ENCODE measurements at regions not wholly inside any gene's neighbourhood (a gene's known extent, or its start where the extent isn't known, plus 50 kb on each side); places are given as distances from the start of the nearest gene placed in this dataset.

DNA sequence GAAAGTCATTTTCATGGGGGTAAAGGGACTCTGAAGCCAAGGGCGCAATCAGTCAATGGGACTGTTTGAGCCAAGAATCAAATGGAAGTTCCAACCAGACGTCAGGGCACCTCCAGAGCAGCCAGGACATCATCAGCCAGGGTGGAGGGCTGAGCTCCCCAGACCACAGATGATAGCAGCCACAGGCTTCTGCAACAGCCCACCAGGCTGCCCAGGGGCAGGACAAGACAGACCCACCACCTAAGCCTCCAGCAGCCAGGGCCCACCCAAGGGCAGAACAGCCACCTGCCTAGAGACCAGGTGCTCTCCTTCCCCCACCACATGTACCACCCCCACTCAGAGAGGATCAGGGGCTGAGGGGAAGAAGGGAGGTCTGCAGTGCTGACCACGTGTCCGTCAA lies 53.8 kb upstream of the SLC66A3 start:
- no peak overlapping the region for H3K9ac ChIP-seq
- H3K4me3 ChIP-seq (ENCODE audit: low read depth in 2 of 2, low read length in 1 of 2): no peak overlapping the region
- H3K9me3 ChIP-seq: no peaks in the 10 kb centered on the region
- H3K4me1 ChIP-seq (ENCODE audit: control insufficient read depth in 1 of 2, insufficient read depth in 2 of 2, low read depth in 1 of 2, low read length in 1 of 2): no peaks in the 10 kb centered on the region
- ChIA-PET POLR2A (no interaction called here), CTCF (interaction anchor here (0.6 to 3.3 kb wide), 4 partner anchors 23 to 360 kb away, joined by 3 to 19 read pairs (median 4); a partner anchor contains a TSS)
- TF ChIP-seq RCOR1 (IDR thresholded peaks at IDR 0.05; ENCODE audit: low read length) (no peak), REST (IDR thresholded peaks at IDR 0.05; ENCODE audit: low read depth, low read length) (no peak), USF1 (IDR thresholded peaks at IDR 0.05; ENCODE audit: borderline replicate concordance, low read depth) (no peak), POLR2AphosphoS5 (IDR thresholded peaks at IDR 0.05; ENCODE audit: low read depth, low read length) (no peak), SMC3 (IDR thresholded peaks at IDR 0.05; ENCODE audit: low read depth, low read length) (no peak), RAD21 (IDR thresholded peaks at IDR 0.05; ENCODE audit: low read length) (no peak), MXI1 (IDR thresholded peaks at IDR 0.05; ENCODE audit: low read depth, low read length) (no peak), TEAD4 (IDR thresholded peaks at IDR 0.05; ENCODE audit: borderline replicate concordance, insufficient read depth) (no peak), MEF2A (IDR thresholded peaks at IDR 0.05; ENCODE audit: borderline replicate concordance, low read depth) (no peak), GATA2 (CRISPR knock-in tag; IDR thresholded peaks at IDR 0.05) (no peak)
- TF ChIP-seq, protein P1, sequence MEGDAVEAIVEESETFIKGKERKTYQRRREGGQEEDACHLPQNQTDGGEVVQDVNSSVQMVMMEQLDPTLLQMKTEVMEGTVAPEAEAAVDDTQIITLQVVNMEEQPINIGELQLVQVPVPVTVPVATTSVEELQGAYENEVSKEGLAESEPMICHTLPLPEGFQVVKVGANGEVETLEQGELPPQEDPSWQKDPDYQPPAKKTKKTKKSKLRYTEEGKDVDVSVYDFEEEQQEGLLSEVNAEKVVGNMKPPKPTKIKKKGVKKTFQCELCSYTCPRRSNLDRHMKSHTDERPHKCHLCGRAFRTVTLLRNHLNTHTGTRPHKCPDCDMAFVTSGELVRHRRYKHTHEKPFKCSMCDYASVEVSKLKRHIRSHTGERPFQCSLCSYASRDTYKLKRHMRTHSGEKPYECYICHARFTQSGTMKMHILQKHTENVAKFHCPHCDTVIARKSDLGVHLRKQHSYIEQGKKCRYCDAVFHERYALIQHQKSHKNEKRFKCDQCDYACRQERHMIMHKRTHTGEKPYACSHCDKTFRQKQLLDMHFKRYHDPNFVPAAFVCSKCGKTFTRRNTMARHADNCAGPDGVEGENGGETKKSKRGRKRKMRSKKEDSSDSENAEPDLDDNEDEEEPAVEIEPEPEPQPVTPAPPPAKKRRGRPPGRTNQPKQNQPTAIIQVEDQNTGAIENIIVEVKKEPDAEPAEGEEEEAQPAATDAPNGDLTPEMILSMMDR (IDR thresholded peaks at IDR 0.05): no peak
- TF ChIP-seq, protein P2, sequence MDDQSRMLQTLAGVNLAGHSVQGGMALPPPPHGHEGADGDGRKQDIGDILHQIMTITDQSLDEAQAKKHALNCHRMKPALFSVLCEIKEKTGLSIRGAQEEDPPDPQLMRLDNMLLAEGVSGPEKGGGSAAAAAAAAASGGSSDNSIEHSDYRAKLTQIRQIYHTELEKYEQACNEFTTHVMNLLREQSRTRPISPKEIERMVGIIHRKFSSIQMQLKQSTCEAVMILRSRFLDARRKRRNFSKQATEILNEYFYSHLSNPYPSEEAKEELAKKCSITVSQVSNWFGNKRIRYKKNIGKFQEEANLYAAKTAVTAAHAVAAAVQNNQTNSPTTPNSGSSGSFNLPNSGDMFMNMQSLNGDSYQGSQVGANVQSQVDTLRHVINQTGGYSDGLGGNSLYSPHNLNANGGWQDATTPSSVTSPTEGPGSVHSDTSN (IDR thresholded peaks at IDR 0.05): no peak
- H3K9me2 ChIP-seq: no peaks in the 10 kb centered on the region
- DNase-seq: no peak
- H3K27ac ChIP-seq (ENCODE audit: low read depth in 2 of 2, low read length in 1 of 2): no peak overlapping the region
- 47% methylated on average over 4 of the region's 4 CpGs for WGBS (ENCODE audit: low lambda C conversion rate)
- no peaks in the 10 kb centered on the region for H3K36me3 ChIP-seq (replicated peaks in 1 of 2; ENCODE audit: control insufficient read depth in 1 of 2, insufficient read depth in 2 of 2, low read length in 1 of 2)
- H3F3A ChIP-seq (replicated peaks; ENCODE audit: insufficient read depth): no peaks in the 10 kb centered on the region
- no peaks in the 10 kb centered on the region for H3K79me2 ChIP-seq (ENCODE audit: insufficient read depth)
- H4K20me1 ChIP-seq (ENCODE audit: insufficient read depth): no peaks in the 10 kb centered on the region
- H3K4me2 ChIP-seq: no peak overlapping the region
- no peaks in the 10 kb centered on the region for H3K27me3 ChIP-seq (ENCODE audit: insufficient read depth)
- no peak overlapping the region for H2AFZ ChIP-seq (ENCODE audit: low read depth)

All from SK-N-SH (cell line).